GM04504 (cell line): ENCODE measurements at regions not wholly inside any gene's neighbourhood (a gene's known extent, or its start where the extent isn't known, plus 50 kb on each side); places are given as distances from the start of the nearest gene placed in this dataset.

Experiments used
- DNase-seq: peaks from one replicate; pipeline ENCODE4 v3.0.0-alpha.2; 2012; ENCODE audit warnings: low read depth

DNA sequence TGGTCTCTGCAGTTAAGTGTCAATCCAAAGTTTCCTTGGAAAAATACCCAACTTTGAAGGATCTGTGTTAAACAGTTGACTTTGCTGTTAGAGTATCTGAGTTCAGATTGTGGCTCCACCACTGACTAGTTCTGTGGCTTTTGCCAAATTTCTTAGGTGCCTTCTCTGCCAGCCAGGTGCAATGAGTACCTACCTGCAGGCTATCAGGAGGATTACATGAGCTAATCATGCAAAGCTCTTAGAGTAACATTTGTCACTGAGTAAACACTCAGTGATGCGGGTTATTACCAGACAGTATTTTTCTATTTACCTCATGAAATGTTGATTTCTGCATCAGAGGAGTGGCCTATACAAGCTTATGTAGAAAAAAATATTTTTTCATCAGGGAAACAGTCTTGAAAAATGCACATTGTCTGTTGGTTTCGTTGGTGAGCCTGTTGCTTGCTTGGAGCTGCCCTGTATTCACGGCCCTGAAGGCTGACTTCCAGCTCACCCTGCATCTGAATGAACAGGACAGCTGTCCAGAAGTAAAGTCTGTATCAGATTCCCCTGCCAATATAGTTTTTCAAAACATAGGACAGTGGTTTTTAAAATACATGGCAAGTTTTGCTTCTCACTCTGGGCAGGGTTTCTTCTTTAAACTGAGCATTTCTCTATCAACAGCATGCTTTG is 235.1 kb downstream of the CDCA7 start:
- no peak for DNase-seq

DNA sequence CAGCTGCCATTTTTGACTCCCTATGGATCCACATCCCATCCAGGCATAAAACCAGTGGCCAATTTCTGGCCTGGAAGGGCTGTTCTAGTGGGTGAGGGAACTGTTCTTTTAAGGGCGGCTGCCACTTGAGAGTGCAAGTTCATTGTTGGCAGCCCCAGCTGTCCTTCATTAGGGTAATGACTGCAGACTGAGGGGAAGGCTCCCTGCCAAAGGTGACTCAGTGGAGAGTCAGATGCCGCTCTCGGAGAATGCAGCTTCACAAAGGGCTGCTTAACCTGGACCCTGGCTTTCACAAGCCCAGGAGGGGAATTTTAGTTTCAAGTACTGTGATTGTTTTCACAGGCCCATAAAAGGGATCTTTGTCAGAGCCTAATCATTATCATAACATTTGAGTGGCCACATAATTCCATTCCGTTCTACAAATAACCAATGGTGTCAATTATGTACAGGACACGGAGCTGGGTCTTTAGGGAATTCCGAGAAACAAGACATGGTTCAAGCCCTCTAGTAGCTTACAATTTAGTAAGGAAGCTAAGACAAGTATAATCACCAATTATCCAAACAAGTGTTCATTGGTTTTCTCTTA is 235.7 kb downstream of the CDCA7 start:
- DNase-seq, result peak; percentile 87

DNA sequence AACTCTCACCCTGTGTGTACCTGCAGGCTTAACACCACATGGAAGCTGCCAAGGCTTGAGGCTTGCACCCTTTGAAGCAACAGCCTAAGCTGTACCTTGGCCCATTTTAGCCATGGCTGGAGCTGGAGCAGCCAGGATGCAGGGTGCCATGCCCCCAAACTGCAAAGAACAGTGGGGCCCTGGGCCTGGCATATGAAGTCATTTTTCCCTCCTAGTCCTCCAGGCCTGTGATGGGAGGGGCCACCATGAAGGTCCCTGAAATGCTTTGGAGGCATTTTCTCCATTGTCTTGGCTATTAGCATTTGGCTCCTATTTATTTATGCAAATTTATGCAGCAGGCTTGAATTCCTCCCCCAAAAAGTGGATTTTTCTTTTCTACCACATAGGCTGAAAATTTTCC is 238.4 kb downstream of the CDCA7 start:
- no peak for DNase-seq

DNA sequence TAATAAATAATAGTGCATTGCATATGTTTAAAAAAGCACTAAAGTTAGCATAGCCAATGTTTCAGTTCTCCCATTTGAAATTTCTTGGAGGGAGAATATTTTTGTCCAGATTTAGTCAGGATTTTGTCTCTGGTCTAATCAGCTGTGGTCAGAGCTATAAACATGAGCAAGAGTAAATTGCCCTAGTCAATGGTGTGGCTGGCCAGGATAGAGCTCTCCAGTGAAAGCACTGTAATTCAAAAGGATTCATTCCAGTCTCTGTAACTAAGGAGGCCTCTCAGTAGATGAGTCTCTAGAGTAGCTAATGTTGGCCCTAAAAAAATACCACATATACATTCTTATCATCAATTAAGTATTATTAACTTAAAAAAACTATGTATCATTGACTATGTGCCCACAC is 241.6 kb downstream of the CDCA7 start:
- no peak for DNase-seq

DNA sequence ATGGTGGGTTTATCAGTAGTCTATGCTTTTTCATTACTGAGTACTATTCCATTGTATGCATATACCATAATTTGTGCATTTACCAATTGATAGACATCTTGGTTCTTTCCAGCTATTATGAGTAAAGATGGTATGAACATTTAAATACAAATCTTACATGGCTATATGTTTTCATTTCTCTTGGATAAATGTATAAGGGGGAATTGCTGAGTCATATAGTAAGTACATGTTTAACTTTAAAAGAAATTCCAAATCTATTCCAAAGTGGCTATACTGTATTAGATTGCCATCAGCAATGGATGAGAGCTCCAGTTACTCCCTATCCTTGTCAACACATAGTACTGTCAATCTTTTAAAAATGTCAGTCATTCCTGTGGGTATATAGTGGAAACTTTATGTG is 243.9 kb downstream of the CDCA7 start:
- DNase-seq, result no peak

DNA sequence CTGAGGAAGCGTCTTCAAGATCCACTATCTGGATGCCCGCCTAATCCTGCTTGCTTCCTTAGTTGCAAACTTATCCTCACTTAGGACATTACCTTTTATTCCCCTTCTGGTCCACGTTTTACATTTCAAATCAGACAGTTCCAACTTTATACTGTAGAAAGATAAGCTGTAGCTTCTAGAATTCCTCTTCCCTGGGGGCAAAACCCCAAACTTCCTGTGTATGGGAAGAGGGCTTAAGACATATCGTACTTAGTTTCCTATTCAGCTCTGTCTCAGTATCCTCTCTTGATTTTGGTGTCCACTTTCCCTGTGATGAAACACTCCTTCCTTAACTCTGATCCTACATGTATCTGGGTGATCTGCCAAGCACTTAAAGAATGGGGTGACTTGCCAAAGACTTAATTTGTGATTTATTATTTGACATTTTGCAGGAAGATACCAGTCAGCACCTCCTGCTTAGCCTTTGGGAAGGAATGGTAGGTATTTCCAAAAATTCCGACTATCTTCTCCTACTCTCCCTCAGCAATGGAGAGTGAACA is 245.2 kb downstream of the CDCA7 start:
- no peak for DNase-seq

DNA sequence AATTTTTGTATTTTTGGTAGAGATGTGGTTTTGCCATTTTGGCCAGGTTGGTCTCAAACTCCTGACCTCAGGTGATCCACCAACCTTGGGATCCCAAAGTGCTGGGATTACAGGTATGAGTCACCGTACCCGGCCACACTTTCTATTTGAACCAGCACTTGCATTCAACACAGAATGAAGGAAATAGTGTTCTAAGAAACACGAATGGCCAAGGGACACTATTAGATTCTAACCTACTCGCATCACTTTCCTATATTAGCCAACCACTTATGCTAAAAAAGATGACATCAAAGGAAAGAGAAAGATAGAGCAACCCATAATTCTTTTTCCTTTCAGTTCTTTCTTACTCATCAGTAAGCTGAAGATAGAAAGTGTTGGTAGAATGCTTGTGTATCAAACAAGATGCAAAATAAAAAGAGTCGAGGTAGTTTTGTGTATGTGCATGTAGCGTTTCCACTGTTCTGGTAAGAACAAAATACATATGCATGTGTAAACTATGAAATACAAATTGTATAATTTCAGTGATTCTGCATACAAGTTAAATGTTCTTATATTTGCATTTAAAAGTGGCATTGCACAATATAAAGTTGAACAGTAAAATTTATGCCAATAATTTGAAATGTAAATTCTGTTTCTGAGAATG is 247.6 kb downstream of the CDCA7 start:
- DNase-seq, result no peak

DNA sequence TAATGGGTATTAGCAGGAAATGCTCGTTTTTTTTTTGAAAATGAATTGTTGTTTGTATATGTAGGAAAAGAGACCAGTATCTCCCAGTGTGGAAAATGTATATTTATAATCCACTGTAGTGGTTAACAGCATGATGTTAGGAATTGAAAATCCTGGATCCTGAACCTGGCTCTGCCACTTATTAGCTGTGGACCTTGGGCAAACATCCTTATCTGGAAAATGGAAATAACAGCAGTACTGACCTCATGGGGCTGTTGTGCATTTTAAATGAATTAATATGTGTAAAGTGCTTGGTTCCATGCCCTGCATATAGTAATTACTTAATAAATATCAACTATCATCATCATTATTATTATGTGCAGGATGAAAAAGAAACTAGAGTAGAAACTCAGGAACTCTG is 251.3 kb downstream of the CDCA7 start:
- DNase-seq, result no peak

DNA sequence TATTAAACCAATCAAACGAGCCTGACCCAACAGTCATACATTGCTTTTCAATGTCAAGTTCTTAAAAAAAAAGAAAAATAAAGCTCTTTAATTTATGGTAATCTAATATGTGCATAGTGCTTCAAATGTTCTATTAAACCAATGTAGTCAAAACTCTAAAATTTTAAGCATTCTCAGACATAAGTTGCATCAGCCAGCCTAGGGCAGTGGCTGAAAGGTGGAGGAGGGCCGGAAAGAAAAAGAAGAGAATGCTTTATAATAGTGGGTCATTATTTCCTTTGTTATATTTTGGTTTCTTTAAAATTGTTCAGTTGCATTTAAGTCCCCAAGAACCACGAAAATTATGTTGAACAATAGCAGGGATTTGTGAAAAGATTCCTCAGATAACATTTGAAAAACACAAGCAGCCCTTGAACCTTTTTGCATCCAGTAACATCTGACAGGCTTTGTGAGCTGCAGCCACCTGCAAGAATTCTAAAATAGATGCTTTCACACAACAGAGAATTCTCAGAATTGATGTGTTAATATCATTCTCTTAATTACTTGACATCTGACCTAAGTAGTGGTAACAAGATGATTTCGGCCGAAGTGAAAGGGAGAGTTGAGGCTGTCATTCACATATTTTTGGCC is 252.1 kb downstream of the CDCA7 start:
- no peak for DNase-seq

DNA sequence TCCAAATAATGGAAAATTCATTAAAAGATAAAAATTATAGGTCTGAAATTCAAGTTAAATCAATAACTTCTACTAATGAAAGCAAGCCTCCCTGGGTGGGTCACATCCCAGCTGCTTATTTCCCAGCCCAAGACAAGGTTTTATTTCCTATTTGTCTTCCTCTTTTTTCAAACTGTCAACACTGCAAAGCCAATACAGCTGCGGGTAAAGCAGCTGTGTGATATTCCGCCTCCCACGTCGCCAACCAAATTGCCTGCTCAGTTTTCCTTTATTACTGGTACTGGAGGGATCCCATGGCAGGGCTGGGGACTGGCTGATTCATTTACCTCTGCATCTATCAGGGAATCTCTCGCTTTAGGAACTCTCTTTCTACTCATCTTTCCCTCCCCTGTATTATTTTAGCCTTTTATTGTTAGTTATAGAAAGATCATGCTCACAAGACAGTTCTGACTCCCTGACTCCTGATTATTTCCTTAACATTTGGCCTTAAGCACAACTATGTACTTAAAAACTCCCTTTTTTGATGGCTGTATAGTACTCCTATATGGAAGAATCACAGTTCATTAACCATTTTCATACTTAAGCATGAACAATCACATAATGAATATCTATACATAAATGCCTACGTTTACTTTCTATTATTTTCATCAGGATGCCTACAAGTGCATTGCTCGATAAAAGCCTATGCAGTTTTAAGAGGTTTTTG is 253.1 kb downstream of the CDCA7 start:
- DNase-seq, result no peak

DNA sequence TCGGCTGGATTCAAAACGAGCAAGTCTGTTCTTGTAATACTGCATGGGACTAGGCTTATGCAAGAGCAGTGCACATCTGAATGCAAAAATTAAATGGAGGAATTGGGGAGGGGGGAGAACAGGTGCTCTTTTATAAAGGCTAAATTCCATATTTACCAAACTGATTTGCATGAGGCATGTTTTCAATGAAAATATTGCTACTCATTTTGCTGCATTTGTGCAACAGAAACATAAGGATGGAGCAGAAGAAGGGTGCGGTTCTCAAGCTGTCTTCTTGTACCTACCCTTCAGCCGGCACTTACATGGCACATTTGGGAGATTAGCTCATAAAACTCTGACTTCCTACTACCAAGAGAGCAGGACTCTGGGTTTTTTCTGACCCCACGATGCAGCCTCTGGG is 256.4 kb downstream of the CDCA7 start:
- DNase-seq, result no peak

DNA sequence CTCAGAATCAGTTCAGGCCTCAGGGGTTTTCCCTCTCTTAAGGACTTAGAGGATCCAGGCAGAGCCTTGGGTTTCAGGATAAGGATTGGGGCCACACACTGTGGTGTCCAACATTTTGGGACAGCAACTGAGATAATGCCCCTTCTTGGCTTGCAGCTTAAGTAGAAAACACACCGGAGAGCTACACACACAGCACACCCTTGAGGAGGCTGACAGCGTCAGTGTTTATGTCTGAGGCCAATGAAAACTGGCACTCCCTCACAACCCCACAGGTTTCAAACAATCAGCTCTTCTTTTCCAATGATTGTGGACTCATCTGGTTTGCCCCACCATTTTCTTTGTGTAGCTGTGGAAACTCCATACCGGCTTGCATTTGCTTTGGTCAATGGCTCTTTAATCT is 257.7 kb downstream of the CDCA7 start:
- no peak for DNase-seq

DNA sequence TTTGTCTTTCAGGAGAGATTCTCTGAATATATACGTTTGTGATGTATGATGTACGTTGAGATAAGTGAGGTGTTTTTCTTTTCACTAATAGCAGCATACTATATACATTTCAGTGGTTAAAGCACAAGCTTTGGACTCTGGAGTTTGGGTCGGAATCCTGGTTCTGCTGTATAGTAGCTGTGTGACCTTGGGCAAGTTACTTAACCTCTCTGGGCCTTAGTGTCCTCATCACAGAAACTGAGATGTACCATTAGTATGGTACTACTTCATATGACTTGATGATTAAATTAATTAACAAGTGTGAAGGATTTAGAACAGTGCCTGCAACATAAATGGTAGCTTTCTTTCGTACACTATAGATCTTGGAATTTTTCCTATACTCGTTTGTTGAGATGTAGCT is 258.7 kb downstream of the CDCA7 start:
- DNase-seq, result no peak

DNA sequence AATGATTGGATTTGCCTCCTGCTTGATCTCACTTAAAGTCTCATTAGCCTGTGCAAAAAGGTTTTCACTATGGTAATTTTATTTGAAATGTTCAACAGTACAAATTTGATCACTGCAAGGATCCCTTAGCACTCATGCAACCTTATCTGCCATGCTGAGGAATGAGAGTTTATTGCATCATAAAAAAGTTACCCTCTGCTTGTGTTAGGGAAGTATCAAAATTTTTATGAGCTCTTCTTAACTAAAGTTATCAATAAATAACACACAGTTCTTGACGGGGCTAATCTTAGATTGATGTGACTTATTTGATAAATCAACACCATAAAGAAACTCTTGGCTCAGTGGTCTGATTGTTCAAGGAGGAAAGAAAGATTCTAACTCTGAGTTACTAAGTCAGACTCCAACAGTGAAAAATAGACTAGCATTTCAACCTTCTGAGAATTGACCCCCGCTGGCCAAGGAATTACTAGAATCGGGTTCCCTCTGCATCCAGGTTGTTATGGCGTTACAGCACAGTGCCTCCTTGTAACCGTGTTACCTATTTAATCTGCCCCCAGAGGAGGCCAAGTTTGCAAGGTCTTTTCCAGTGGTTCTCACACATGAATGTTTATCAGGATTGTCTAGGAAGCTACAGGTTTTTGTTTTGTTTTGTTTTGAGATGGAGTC is 259.7 kb downstream of the CDCA7 start:
- no peak for DNase-seq

DNA sequence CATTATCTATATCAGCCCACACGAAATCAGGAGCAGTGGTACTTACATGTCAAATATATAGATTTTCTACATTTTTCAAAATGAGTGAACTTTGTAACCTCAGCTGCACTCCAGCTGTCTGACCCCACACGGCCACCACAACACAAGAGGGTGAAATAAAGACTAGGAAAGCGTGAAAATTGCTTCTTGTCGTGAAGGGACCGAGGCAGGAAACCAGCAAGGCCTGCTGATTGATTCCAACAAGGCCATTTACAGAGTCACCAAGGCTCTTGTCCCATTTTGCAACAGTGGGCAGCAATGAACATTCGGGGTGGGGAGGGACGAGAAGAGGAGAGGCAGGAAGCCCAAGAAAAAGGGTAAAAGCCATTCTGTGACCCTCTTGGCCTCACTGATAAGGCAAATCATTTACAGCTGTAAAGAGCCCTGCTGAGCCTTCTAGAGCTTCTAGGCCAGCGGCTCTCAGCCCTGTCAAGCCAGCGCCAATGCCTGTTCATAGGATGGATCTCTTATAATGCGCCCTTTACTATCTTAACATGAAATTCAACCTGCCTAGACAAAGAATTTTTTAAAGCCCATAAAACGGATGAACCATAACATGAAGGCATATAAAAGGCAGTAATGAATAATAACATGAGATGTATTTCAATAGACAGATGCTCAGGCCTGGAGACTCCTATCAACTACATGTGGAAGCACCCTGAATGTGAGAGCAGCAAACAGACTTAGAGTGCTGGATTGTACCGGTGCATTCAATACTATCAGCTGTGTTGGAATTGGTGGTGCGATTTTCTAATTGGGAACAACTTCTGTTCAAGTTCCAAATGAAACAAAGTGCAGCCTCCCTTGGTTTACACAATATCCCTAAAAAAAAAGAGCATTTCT is 269.0 kb downstream of the CDCA7 start:
- no peak for DNase-seq

DNA sequence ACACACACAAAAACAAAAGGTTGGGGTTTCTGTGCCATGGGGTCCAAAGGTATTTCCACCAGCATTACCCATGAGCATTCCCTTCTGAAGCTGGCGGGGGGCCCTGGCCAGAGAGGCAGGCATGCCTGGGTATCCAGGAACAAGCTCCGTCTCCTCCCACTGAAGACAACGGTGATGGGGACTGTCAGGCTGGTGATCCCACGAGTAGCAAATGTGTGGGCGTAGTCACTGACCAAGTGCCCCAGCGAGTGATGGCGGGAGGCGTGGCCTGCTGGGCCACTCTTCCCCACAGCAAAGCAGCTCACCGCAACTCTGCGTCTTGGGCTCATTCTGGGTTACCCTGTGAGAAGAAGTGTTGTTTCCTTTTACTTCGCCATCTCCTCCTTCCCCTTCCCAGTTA is 270.6 kb downstream of the CDCA7 start:
- DNase-seq, result no peak

DNA sequence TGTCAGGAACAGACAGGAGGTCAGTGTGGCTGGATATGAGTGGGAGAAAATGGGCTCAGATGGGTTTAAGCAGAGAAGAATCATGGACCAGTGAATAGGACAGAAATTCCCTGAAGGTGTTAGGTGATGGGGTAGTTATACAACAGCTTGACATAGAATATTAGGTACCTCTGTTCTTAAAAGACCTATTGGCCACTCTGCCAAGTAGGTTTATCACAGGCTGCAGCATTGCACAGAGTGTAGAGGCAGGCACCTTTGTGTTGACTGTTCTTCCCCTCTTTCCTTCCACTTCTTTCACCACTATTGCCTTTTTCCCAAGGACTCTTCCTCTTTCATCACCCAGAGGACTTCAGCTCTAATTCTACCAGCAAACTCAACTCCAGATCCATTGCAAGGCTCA is 274.4 kb downstream of the CDCA7 start:
- DNase-seq, result no peak

DNA sequence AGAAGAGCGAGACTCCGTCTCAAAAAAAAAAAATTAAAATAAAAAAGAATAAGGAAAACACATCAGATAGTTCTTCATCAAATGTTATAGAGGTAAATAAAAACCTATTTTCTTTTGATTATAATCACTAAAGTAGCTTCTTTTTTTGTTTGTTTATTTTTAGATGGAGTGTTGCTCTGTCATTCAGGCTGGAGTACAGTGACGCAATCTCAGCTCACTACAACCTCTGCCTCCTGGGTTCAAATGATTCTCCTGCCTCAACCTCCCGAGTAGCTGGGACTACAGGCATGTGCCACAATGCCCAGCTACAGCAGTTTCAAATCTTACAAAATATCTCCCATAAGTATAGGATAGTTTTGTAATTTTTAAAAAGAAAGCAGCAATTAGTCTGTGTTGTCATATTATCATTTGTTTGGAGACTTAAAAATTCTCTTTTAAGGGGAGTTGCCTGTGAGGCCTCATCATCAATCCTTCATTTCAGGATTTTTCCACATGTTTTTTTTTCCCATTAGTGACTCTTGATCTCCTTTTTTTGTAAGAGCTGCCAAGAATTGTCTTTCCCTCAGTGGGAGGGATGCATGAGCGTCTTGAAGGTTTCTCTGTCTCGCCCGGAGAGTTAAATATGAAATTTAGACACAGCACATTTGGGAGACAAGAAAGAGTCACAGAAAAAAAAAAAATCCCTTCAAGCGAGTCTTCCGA is 275.9 kb downstream of the CDCA7 start:
- DNase-seq, result no peak

DNA sequence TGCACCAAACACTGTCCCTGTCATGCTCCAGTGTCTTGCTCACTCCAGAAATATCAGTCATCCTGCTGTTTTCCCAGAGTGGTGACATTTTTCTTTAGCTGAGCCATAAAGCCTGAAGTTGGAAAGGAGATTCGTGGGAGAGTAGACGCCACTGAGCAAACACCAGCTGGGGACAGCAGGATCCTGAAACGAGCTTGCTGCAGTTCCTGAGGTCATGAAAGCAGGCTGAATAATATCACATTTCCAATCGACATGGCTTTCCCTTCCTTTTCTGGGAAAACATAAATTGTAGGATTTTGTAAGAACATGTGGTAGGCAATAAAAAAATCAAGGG is 276.4 kb downstream of the CDCA7 start:
- peak; percentile 33 for DNase-seq

DNA sequence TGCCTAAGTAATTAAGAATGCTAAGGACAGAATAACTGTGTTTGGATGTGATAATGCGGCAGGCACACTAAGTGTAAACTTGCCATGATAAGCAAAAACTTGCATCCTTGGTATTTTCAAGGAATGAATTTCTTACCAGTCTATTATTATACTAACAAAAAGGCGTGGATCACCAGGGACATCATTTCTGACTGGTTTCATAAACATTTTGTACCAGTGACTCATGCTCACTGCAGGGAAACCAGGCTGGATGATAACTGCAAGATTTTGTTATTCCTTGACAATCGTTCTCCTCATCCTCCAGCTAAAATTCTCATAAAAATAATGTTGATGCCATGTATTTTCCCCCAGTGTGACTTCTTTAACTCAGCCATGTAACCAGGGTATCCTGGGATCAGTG is 289.5 kb downstream of the CDCA7 start:
- peak; percentile 25 for DNase-seq
